ENCODE measurements at regions not wholly inside any gene's neighbourhood (a gene's known extent, or its start where the extent isn't known, plus 50 kb on each side); places are given as distances from the start of the nearest gene placed in this dataset.

GRCh38 chr14:104314251-104314941 lies 176.0 kb downstream of the KIF26A start:
- H3K27ac ChIP-seq (ENCODE audit: low read depth, low read length) = no peak overlapping the region
- H3K79me2 ChIP-seq (ENCODE audit: control insufficient read depth, insufficient read depth, low read length, poor library complexity) = no peaks in the 10 kb centered on the region
- no peak overlapping the region for H3K4me2 ChIP-seq (ENCODE audit: low read length)
- no CpG with 5 or more reads among the region's 19 CpGs for WGBS (ENCODE audit: extremely low coverage, insufficient coverage, insufficient read length)
- H3K14ac ChIP-seq (ENCODE audit: low read length) = no peak overlapping the region
- H2BK5ac ChIP-seq (ENCODE audit: low read depth, low read length, poor library complexity) = no peak overlapping the region
- H3K4ac ChIP-seq (ENCODE audit: low read depth, low read length) = no peak overlapping the region
- H3K23ac ChIP-seq (ENCODE audit: low read length) = no peak overlapping the region
- no peaks in the 10 kb centered on the region for H3K27me3 ChIP-seq (ENCODE audit: insufficient read depth, low read length)
- no peak overlapping the region for H2BK12ac ChIP-seq (ENCODE audit: low read length)
- no peak overlapping the region for H3K18ac ChIP-seq (ENCODE audit: low read length)
- H2BK120ac ChIP-seq (ENCODE audit: insufficient read depth, low read length, poor library complexity) = no peak overlapping the region
- H2AK5ac ChIP-seq (ENCODE audit: low read length) = no peak overlapping the region
- no peak overlapping the region for H3K9ac ChIP-seq (ENCODE audit: low read length)
- no peak overlapping the region for H2AFZ ChIP-seq (ENCODE audit: insufficient read depth, low read length, poor library complexity)
- H3K4me1 ChIP-seq (ENCODE audit: control insufficient read depth in 1 of 2, insufficient read depth in 2 of 2, low read length in 2 of 2) = no peaks in the 10 kb centered on the region
- no peak overlapping the region for H4K12ac ChIP-seq (ENCODE audit: low read depth, low read length)
- peaks cover 13% of the 10 kb centered on the region for H3K9me3 ChIP-seq (ENCODE audit: insufficient read depth, low read depth, low read length)
- DNase-seq = no peak
- H3K4me3 ChIP-seq (ENCODE audit: low read depth, low read length) = no peak overlapping the region
- H3K79me1 ChIP-seq (ENCODE audit: low read length) = no peaks in the 10 kb centered on the region
- H3K36me3 ChIP-seq (ENCODE audit: control insufficient read depth in 1 of 2, insufficient read depth in 2 of 2, low read length in 2 of 2) = no peaks in the 10 kb centered on the region
- H4K8ac ChIP-seq (ENCODE audit: low read depth, low read length) = no peak overlapping the region
- no peak overlapping the region for H4K91ac ChIP-seq (ENCODE audit: low read depth, low read length)

DNA sequence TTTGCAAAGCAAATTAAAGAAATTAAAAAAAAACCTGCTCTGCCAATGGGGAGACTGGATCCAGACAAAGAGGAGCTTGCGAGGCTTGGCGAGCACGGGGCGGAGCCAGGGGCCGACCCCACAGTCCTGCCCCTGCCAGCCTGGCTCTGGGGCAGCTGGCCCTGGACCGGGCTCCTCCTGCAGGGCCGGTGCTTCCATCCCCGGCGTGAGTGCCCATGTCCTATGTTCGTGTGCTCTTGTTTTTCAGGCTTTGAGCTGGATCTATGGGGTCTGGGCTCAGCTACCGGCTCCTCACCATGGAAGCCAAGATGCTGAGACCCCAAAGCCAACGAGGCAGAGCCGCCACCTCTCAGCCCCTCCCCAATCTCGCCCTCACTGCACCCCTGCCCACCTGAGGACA lies 176.8 kb downstream of the KIF26A start:
- Histone ChIP-seq H2BK12ac (ENCODE audit: low read length) (no peak overlapping the region), H3K4ac (ENCODE audit: low read depth, low read length) (no peak overlapping the region), H4K8ac (ENCODE audit: low read depth, low read length) (no peak overlapping the region), H3K9me3 (ENCODE audit: insufficient read depth, low read depth, low read length) (peaks cover 5% of the 10 kb centered on the region), H3K4me3 (ENCODE audit: low read depth, low read length) (no peak overlapping the region), H3K36me3 (ENCODE audit: control insufficient read depth in 1 of 2, insufficient read depth in 2 of 2, low read length in 2 of 2) (no peaks in the 10 kb centered on the region), H3K4me2 (ENCODE audit: low read length) (no peak overlapping the region), H2BK5ac (ENCODE audit: low read depth, low read length, poor library complexity) (no peak overlapping the region), H3K27ac (ENCODE audit: low read depth, low read length) (no peak overlapping the region), H4K91ac (ENCODE audit: low read depth, low read length) (no peak overlapping the region), H2AK5ac (ENCODE audit: low read length) (no peak overlapping the region), H3K27me3 (ENCODE audit: insufficient read depth, low read length) (no peaks in the 10 kb centered on the region), H4K12ac (ENCODE audit: low read depth, low read length) (no peak overlapping the region), H2BK120ac (ENCODE audit: insufficient read depth, low read length, poor library complexity) (no peak overlapping the region), H3K14ac (ENCODE audit: low read length) (no peak overlapping the region), H3K79me2 (ENCODE audit: control insufficient read depth, insufficient read depth, low read length, poor library complexity) (no peaks in the 10 kb centered on the region), H3K23ac (ENCODE audit: low read length) (no peak overlapping the region), H3K79me1 (ENCODE audit: low read length) (no peaks in the 10 kb centered on the region), H3K9ac (ENCODE audit: low read length) (no peak overlapping the region), H2AFZ (ENCODE audit: insufficient read depth, low read length, poor library complexity) (no peak overlapping the region), H3K18ac (ENCODE audit: low read length) (no peak overlapping the region), H3K4me1 (ENCODE audit: control insufficient read depth in 1 of 2, insufficient read depth in 2 of 2, low read length in 2 of 2) (no peaks in the 10 kb centered on the region)
- no peak for DNase-seq
- no CpG with 5 or more reads among the region's 14 CpGs for WGBS (ENCODE audit: extremely low coverage, insufficient coverage, insufficient read length)

- Histone ChIP-seq H3K9ac (ENCODE audit: low read length) (no peak overlapping the region), H4K12ac (ENCODE audit: low read depth, low read length) (no peak overlapping the region), H3K9me3 (ENCODE audit: insufficient read depth, low read depth, low read length) (peaks cover 4% of the 10 kb centered on the region), H3K18ac (ENCODE audit: low read length) (no peak overlapping the region), H2AK5ac (ENCODE audit: low read length) (no peak overlapping the region), H3K79me2 (ENCODE audit: control insufficient read depth, insufficient read depth, low read length, poor library complexity) (no peaks in the 10 kb centered on the region), H3K4ac (ENCODE audit: low read depth, low read length) (no peak overlapping the region), H3K14ac (ENCODE audit: low read length) (no peak overlapping the region), H2BK120ac (ENCODE audit: insufficient read depth, low read length, poor library complexity) (no peak overlapping the region), H3K23ac (ENCODE audit: low read length) (no peak overlapping the region), H3K79me1 (ENCODE audit: low read length) (no peaks in the 10 kb centered on the region), H2AFZ (ENCODE audit: insufficient read depth, low read length, poor library complexity) (no peak overlapping the region), H3K27ac (ENCODE audit: low read depth, low read length) (no peak overlapping the region), H3K27me3 (ENCODE audit: insufficient read depth, low read length) (no peaks in the 10 kb centered on the region), H3K4me2 (ENCODE audit: low read length) (no peak overlapping the region), H4K91ac (ENCODE audit: low read depth, low read length) (no peak overlapping the region), H3K4me3 (ENCODE audit: low read depth, low read length) (no peak overlapping the region), H3K4me1 (ENCODE audit: control insufficient read depth in 1 of 2, insufficient read depth in 2 of 2, low read length in 2 of 2) (no peaks in the 10 kb centered on the region), H2BK12ac (ENCODE audit: low read length) (no peak overlapping the region), H2BK5ac (ENCODE audit: low read depth, low read length, poor library complexity) (no peak overlapping the region), H3K36me3 (ENCODE audit: control insufficient read depth in 1 of 2, insufficient read depth in 2 of 2, low read length in 2 of 2) (no peaks in the 10 kb centered on the region), H4K8ac (ENCODE audit: low read depth, low read length) (no peak overlapping the region)
- WGBS (ENCODE audit: extremely low coverage, insufficient coverage, insufficient read length) = no CpG with 5 or more reads among the region's 2 CpGs
- no peak for DNase-seq
Measured at GRCh38 chr14:104315625-104316024, 177.2 kb downstream of the KIF26A start.

- Histone ChIP-seq H3K9ac (ENCODE audit: low read length) (no peak overlapping the region), H3K14ac (ENCODE audit: low read length) (no peak overlapping the region), H2BK120ac (ENCODE audit: insufficient read depth, low read length, poor library complexity) (no peak overlapping the region), H3K4me2 (ENCODE audit: low read length) (no peak overlapping the region), H3K4ac (ENCODE audit: low read depth, low read length) (no peak overlapping the region), H3K79me1 (ENCODE audit: low read length) (no peaks in the 10 kb centered on the region), H3K18ac (ENCODE audit: low read length) (no peak overlapping the region), H4K91ac (ENCODE audit: low read depth, low read length) (no peak overlapping the region), H4K8ac (ENCODE audit: low read depth, low read length) (no peak overlapping the region), H3K9me3 (ENCODE audit: insufficient read depth, low read depth, low read length) (peaks cover 4% of the 10 kb centered on the region), H3K36me3 (ENCODE audit: control insufficient read depth in 1 of 2, insufficient read depth in 2 of 2, low read length in 2 of 2) (no peaks in the 10 kb centered on the region), H3K27me3 (ENCODE audit: insufficient read depth, low read length) (no peaks in the 10 kb centered on the region), H2BK5ac (ENCODE audit: low read depth, low read length, poor library complexity) (no peak overlapping the region), H3K4me3 (ENCODE audit: low read depth, low read length) (peak overlapping the region; percentile 34), H2AFZ (ENCODE audit: insufficient read depth, low read length, poor library complexity) (no peak overlapping the region), H3K27ac (ENCODE audit: low read depth, low read length) (no peak overlapping the region), H3K79me2 (ENCODE audit: control insufficient read depth, insufficient read depth, low read length, poor library complexity) (no peaks in the 10 kb centered on the region), H2AK5ac (ENCODE audit: low read length) (no peak overlapping the region), H3K4me1 (ENCODE audit: control insufficient read depth in 1 of 2, insufficient read depth in 2 of 2, low read length in 2 of 2) (no peaks in the 10 kb centered on the region), H2BK12ac (ENCODE audit: low read length) (no peak overlapping the region), H3K23ac (ENCODE audit: low read length) (no peak overlapping the region), H4K12ac (ENCODE audit: low read depth, low read length) (no peak overlapping the region)
- no peak for DNase-seq
- no CpG with 5 or more reads among the region's 20 CpGs for WGBS (ENCODE audit: extremely low coverage, insufficient coverage, insufficient read length)
Measured at GRCh38 chr14:104316121-104316722, 177.8 kb downstream of the KIF26A start.
